ENCODE measurements at regions not wholly inside any gene's neighbourhood (a gene's known extent, or its start where the extent isn't known, plus 50 kb on each side); places are given as distances from the start of the nearest gene placed in this dataset.

GRCh38 chr6:51352506-51353029, 533.9 kb downstream of the TFAP2B start:
- TF ChIP-seq GATA1 (IDR thresholded peaks at IDR 0.05; ENCODE audit: low read depth, low read length) (no peak), POLR2A (IDR thresholded peaks at IDR 0.05; ENCODE audit: low read length) (no peak)
- DNase-seq = no peak

GRCh38 chr6:51360287-51360686, 541.6 kb downstream of the TFAP2B start:
- no peak for TF ChIP-seq POLR2A (IDR thresholded peaks at IDR 0.05; ENCODE audit: low read length)
- no peak for TF ChIP-seq GATA1 (IDR thresholded peaks at IDR 0.05; ENCODE audit: low read depth, low read length)
- no peak for DNase-seq

- no peak for TF ChIP-seq POLR2A (IDR thresholded peaks at IDR 0.05; ENCODE audit: low read length)
- TF ChIP-seq GATA1 (IDR thresholded peaks at IDR 0.05; ENCODE audit: low read depth, low read length) = no peak
- no peak for DNase-seq
These were observed 546.9 kb downstream of the TFAP2B start for GRCh38 chr6:51365566-51365965.

- no peak for TF ChIP-seq GATA1 (IDR thresholded peaks at IDR 0.05; ENCODE audit: low read depth, low read length)
- TF ChIP-seq POLR2A (IDR thresholded peaks at IDR 0.05; ENCODE audit: low read length) = no peak
- no peak for DNase-seq
These were observed 550.8 kb downstream of the TFAP2B start for GRCh38 chr6:51369485-51369884.

GRCh38 chr6:51382847-51383246, 564.2 kb downstream of the TFAP2B start:
- DNase-seq = no peak
- TF ChIP-seq POLR2A (IDR thresholded peaks at IDR 0.05; ENCODE audit: low read length) = no peak
- TF ChIP-seq GATA1 (IDR thresholded peaks at IDR 0.05; ENCODE audit: low read depth, low read length) = no peak

- DNase-seq = no peak
- TF ChIP-seq GATA1 (IDR thresholded peaks at IDR 0.05; ENCODE audit: low read depth, low read length) = no peak
- no peak for TF ChIP-seq POLR2A (IDR thresholded peaks at IDR 0.05; ENCODE audit: low read length)
These were observed 566.1 kb downstream of the TFAP2B start for GRCh38 chr6:51384736-51385135.

GRCh38 chr6:51386347-51386836, 567.7 kb downstream of the TFAP2B start:
- TF ChIP-seq POLR2A (IDR thresholded peaks at IDR 0.05; ENCODE audit: low read length) (no peak), GATA1 (IDR thresholded peaks at IDR 0.05; ENCODE audit: low read depth, low read length) (no peak)
- DNase-seq = no peak

- no peak for DNase-seq
- TF ChIP-seq GATA1 (IDR thresholded peaks at IDR 0.05; ENCODE audit: low read depth, low read length) (no peak), POLR2A (IDR thresholded peaks at IDR 0.05; ENCODE audit: low read length) (no peak)
These were observed 569.2 kb downstream of the TFAP2B start for GRCh38 chr6:51387907-51388306.

GRCh38 chr6:51394061-51394460, 575.4 kb downstream of the TFAP2B start:
- DNase-seq = no peak
- TF ChIP-seq GATA1 (IDR thresholded peaks at IDR 0.05; ENCODE audit: low read depth, low read length) = no peak
- no peak for TF ChIP-seq POLR2A (IDR thresholded peaks at IDR 0.05; ENCODE audit: low read length)

- no peak for DNase-seq
- TF ChIP-seq POLR2A (IDR thresholded peaks at IDR 0.05; ENCODE audit: low read length) (no peak), GATA1 (IDR thresholded peaks at IDR 0.05; ENCODE audit: low read depth, low read length) (no peak)
These were observed 577.9 kb downstream of the TFAP2B start for GRCh38 chr6:51396583-51396982.

- TF ChIP-seq POLR2A (IDR thresholded peaks at IDR 0.05; ENCODE audit: low read length) (no peak), GATA1 (IDR thresholded peaks at IDR 0.05; ENCODE audit: low read depth, low read length) (no peak)
- DNase-seq = no peak
These were observed 579.5 kb downstream of the TFAP2B start for GRCh38 chr6:51398064-51398705.

- TF ChIP-seq GATA1 (IDR thresholded peaks at IDR 0.05; ENCODE audit: low read depth, low read length) (no peak), POLR2A (IDR thresholded peaks at IDR 0.05; ENCODE audit: low read length) (no peak)
- no peak for DNase-seq
These were observed 580.1 kb downstream of the TFAP2B start for GRCh38 chr6:51398793-51399192.

- TF ChIP-seq GATA1 (IDR thresholded peaks at IDR 0.05; ENCODE audit: low read depth, low read length) (no peak), POLR2A (IDR thresholded peaks at IDR 0.05; ENCODE audit: low read length) (no peak)
- DNase-seq = no peak
These were observed 591.8 kb downstream of the TFAP2B start for GRCh38 chr6:51410453-51410852.

GRCh38 chr6:51411496-51412125, 592.9 kb downstream of the TFAP2B start:
- DNase-seq = no peak
- no peak for TF ChIP-seq GATA1 (IDR thresholded peaks at IDR 0.05; ENCODE audit: low read depth, low read length)
- no peak for TF ChIP-seq POLR2A (IDR thresholded peaks at IDR 0.05; ENCODE audit: low read length)

GRCh38 chr6:51414361-51414760, 595.7 kb downstream of the TFAP2B start:
- no peak for DNase-seq
- no peak for TF ChIP-seq GATA1 (IDR thresholded peaks at IDR 0.05; ENCODE audit: low read depth, low read length)
- no peak for TF ChIP-seq POLR2A (IDR thresholded peaks at IDR 0.05; ENCODE audit: low read length)

All from erythroblast (primary cell).